WTC11 (cell line): ENCODE measurements at regions not wholly inside any gene's neighbourhood (a gene's known extent, or its start where the extent isn't known, plus 50 kb on each side); places are given as distances from the start of the nearest gene placed in this dataset.

ENCODE experiments used
- ATAC-seq: fragments of 200-7000 bp; cut with Tn5 transposase; 2 replicates; pipeline ENCODE4 v1.10.0; 2021; ENCODE audit warnings: mild to moderate bottlenecking, moderate library complexity
- CTCF ChIA-PET: fragments of 300-600 bp; sonication (Branson Sonifier 250); formaldehyde crosslinking; loops from one replicate; lab custom pipeline; 2021; ENCODE audit warnings: antibody characterized with exemption; lab: Charles Lee
- POLR2A ChIA-PET: fragments of 350-600 bp; sonication (Branson Sonifier 250); formaldehyde crosslinking; loops from one replicate; lab custom pipeline; 2021; ENCODE audit warnings: antibody characterized with exemption; lab: Charles Lee
- DNase-seq: peaks from one replicate; pipeline ENCODE4 v3.0.0; 2021; ENCODE audit warnings: low spot score
- H3K27ac Mint-ChIP-seq: 2 replicates; pipeline ENCODE4 v1.8.0; 2021; ENCODE audit warnings: mixed read lengths
- H3K27me3 Mint-ChIP-seq: 2 replicates; pipeline ENCODE4 v1.8.0; 2021; ENCODE audit warnings: low read depth, mild to moderate bottlenecking, moderate library complexity, mixed read lengths
- H3K36me3 Mint-ChIP-seq: 2 replicates; pipeline ENCODE4 v1.8.0; 2021; ENCODE audit warnings: mixed read lengths
- H3K4me1 Mint-ChIP-seq: 2 replicates; pipeline ENCODE4 v1.8.0; 2022; ENCODE audit warnings: mixed read lengths
- H3K4me3 Mint-ChIP-seq: 2 replicates; pipeline ENCODE4 v1.8.0; 2021; ENCODE audit warnings: mild to moderate bottlenecking, moderate library complexity, mixed read lengths
- H3K9me3 Mint-ChIP-seq: 2 replicates; pipeline ENCODE4 v1.8.0; 2021; ENCODE audit warnings: mixed read lengths
- CREB1 ChIP-seq: sonication (generic); formaldehyde crosslinking; IDR thresholded peaks from 2 replicates; pipeline ENCODE4 v1.8.0; 2023; ENCODE audit warnings: mild to moderate bottlenecking, missing genetic modification reagents
- GRHL2 ChIP-seq: fragments of 250-450 bp; sonication (Bioruptor Pico); IDR thresholded peaks from 2 replicates; pipeline ENCODE4 v1.8.0; 2022; ENCODE audit warnings: mild to moderate bottlenecking, moderate library complexity; ENCODE audit not compliant: insufficient replicate concordance, severe bottlenecking
- NR1H2 ChIP-seq: sonication (generic); formaldehyde crosslinking; IDR thresholded peaks from 2 replicates; pipeline ENCODE4 v1.9.0; 2021; ENCODE audit warnings: mild to moderate bottlenecking, moderate library complexity, missing genetic modification reagents
- OVOL2 ChIP-seq: fragments of 250-450 bp; sonication (Bioruptor Pico); IDR thresholded peaks from 2 replicates; pipeline ENCODE4 v1.9.0; 2021; ENCODE audit warnings: mild to moderate bottlenecking, borderline replicate concordance
- PRRX2 ChIP-seq: fragments of 250-450 bp; sonication (Bioruptor Pico); IDR thresholded peaks from 2 replicates; pipeline ENCODE4 v1.8.0; 2021; ENCODE audit warnings: mild to moderate bottlenecking
- RORB ChIP-seq: fragments of 250-450 bp; sonication (Bioruptor Pico); IDR thresholded peaks from 2 replicates; pipeline ENCODE4 v1.9.0; 2021; ENCODE audit warnings: mild to moderate bottlenecking
- TP53 ChIP-seq: sonication (generic); formaldehyde crosslinking; IDR thresholded peaks from 2 replicates; pipeline ENCODE4 v1.8.1; 2023; ENCODE audit warnings: mild to moderate bottlenecking, missing genetic modification reagents
- ZNF416 ChIP-seq: fragments of 250-450 bp; sonication (Bioruptor Pico); IDR thresholded peaks from 2 replicates; pipeline ENCODE4 v1.9.0; 2021; ENCODE audit warnings: mild to moderate bottlenecking, inconsistent platforms
- TF ChIP-seq, protein P1 (sequence below): sonication (generic); formaldehyde crosslinking; IDR thresholded peaks from 2 replicates; pipeline ENCODE4 v1.8.0; 2022; ENCODE audit warnings: mild to moderate bottlenecking, missing genetic modification reagents
- TF ChIP-seq, protein P2 (sequence below): sonication (generic); formaldehyde crosslinking; conservative IDR thresholded peaks from 2 replicates; pipeline ENCODE4 v1.8.1; 2022; ENCODE audit warnings: mild to moderate bottlenecking, missing genetic modification reagents
- TF ChIP-seq, protein P3 (sequence below): sonication (generic); formaldehyde crosslinking; IDR thresholded peaks from 2 replicates; pipeline ENCODE4 v1.8.1; 2022; ENCODE audit warnings: low read depth, missing genetic modification reagents, borderline replicate concordance
- TF ChIP-seq, protein P4 (sequence below): sonication (generic); formaldehyde crosslinking; IDR thresholded peaks from 2 replicates; pipeline ENCODE4 v1.8.0; 2022; ENCODE audit warnings: missing genetic modification reagents
- TF ChIP-seq, protein P5 (sequence below): fragments of 250-450 bp; sonication (Bioruptor Pico); conservative IDR thresholded peaks from 2 replicates; pipeline ENCODE4 v1.9.0; 2021; ENCODE audit warnings: mild to moderate bottlenecking
- TF ChIP-seq, protein P6 (sequence below): sonication (generic); formaldehyde crosslinking; IDR thresholded peaks from 2 replicates; pipeline ENCODE4 v1.8.1; 2022; ENCODE audit warnings: low read depth, mild to moderate bottlenecking, moderate library complexity, missing genetic modification reagents, borderline replicate concordance
- TF ChIP-seq, protein P7 (sequence below): sonication (generic); formaldehyde crosslinking; IDR thresholded peaks from 2 replicates; pipeline ENCODE4 v1.8.1; 2022; ENCODE audit warnings: mild to moderate bottlenecking, moderate library complexity, missing genetic modification reagents
- TF ChIP-seq, protein P8 (sequence below): sonication (generic); formaldehyde crosslinking; IDR thresholded peaks from 2 replicates; pipeline ENCODE4 v1.8.1; 2023; ENCODE audit warnings: mild to moderate bottlenecking, missing genetic modification reagents, moderate library complexity
- TF ChIP-seq, protein P9 (sequence below): fragments of 250-450 bp; sonication (Bioruptor Pico); IDR thresholded peaks from 2 replicates; pipeline ENCODE4 v1.8.0; 2021; ENCODE audit warnings: mild to moderate bottlenecking

DNA sequence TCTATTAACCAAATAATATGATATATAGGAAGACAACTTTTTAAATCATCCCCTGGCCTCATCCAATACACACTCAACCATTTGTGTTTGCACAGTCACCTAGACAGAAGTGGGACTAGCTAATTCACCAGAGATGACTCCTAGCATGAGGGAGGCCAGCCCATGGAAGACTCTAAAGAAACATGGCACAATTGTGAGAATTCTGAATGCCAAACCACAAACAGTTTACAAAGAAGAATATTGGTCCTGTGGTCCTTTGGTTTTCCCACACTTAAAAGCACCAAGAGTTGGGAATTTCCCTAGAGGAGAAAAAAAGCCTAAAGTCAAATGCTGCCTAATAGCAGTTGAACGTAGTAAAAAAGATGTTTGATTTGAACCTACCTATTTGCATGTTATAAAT lies 609.9 kb downstream of the ACTL7B start:
- peaks cover 4% of the 10 kb centered on the region for H3K9me3 Mint-ChIP-seq
- DNase-seq, result no peak
- TF ChIP-seq, protein P1, sequence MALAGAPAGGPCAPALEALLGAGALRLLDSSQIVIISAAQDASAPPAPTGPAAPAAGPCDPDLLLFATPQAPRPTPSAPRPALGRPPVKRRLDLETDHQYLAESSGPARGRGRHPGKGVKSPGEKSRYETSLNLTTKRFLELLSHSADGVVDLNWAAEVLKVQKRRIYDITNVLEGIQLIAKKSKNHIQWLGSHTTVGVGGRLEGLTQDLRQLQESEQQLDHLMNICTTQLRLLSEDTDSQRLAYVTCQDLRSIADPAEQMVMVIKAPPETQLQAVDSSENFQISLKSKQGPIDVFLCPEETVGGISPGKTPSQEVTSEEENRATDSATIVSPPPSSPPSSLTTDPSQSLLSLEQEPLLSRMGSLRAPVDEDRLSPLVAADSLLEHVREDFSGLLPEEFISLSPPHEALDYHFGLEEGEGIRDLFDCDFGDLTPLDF (CRISPR knock-in tag), result no peak
- TF ChIP-seq, protein P2, sequence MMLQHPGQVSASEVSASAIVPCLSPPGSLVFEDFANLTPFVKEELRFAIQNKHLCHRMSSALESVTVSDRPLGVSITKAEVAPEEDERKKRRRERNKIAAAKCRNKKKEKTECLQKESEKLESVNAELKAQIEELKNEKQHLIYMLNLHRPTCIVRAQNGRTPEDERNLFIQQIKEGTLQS (CRISPR knock-in tag), result no peak
- TF ChIP-seq TP53 (CRISPR knock-in tag) (no peak), ZNF416 (no peak)
- TF ChIP-seq, protein P3, sequence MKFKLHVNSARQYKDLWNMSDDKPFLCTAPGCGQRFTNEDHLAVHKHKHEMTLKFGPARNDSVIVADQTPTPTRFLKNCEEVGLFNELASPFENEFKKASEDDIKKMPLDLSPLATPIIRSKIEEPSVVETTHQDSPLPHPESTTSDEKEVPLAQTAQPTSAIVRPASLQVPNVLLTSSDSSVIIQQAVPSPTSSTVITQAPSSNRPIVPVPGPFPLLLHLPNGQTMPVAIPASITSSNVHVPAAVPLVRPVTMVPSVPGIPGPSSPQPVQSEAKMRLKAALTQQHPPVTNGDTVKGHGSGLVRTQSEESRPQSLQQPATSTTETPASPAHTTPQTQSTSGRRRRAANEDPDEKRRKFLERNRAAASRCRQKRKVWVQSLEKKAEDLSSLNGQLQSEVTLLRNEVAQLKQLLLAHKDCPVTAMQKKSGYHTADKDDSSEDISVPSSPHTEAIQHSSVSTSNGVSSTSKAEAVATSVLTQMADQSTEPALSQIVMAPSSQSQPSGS (CRISPR knock-in tag), result no peak
- TF ChIP-seq, protein P4, sequence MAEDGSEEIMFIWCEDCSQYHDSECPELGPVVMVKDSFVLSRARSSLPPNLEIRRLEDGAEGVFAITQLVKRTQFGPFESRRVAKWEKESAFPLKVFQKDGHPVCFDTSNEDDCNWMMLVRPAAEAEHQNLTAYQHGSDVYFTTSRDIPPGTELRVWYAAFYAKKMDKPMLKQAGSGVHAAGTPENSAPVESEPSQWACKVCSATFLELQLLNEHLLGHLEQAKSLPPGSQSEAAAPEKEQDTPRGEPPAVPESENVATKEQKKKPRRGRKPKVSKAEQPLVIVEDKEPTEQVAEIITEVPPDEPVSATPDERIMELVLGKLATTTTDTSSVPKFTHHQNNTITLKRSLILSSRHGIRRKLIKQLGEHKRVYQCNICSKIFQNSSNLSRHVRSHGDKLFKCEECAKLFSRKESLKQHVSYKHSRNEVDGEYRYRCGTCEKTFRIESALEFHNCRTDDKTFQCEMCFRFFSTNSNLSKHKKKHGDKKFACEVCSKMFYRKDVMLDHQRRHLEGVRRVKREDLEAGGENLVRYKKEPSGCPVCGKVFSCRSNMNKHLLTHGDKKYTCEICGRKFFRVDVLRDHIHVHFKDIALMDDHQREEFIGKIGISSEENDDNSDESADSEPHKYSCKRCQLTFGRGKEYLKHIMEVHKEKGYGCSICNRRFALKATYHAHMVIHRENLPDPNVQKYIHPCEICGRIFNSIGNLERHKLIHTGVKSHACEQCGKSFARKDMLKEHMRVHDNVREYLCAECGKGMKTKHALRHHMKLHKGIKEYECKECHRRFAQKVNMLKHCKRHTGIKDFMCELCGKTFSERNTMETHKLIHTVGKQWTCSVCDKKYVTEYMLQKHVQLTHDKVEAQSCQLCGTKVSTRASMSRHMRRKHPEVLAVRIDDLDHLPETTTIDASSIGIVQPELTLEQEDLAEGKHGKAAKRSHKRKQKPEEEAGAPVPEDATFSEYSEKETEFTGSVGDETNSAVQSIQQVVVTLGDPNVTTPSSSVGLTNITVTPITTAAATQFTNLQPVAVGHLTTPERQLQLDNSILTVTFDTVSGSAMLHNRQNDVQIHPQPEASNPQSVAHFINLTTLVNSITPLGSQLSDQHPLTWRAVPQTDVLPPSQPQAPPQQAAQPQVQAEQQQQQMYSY (CRISPR knock-in tag), result no peak
- TF ChIP-seq, protein P5, sequence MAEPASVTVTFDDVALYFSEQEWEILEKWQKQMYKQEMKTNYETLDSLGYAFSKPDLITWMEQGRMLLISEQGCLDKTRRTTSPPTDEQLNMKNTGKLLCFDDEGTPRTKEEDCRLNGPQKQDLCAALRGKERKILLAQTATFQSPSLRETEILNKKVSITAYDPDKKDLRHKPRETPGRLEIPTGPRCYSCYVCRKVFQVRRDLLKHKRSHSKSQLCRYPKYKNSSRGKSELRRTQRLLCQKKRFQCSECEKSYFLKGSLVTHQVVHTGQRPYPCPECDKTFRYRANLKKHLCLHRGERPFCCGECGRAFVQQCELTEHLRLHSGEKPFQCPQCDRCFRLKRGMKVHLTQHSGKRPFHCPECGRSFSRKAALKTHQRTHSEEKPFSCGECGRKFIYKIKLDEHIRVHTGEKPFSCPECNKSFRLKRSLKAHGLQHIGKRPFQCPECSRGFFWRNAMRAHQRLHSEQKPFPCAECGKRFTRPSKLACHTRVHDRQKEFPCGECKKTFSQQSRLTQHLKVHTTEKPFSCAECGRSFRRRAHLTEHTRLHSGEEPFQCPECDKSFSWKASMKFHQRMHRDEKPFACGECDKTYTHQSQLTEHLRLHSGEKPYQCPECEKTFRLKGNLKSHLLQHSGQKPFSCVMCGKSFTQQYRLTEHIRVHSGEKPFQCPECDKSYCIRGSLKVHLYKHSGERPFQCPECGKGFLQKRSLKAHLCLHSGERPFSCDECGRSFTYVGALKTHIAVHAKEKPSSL, result no peak
- TF ChIP-seq, all 79 proteins: peak for 0
- ChIA-PET CTCF (no interaction called here), POLR2A (no interaction called here)
- no peak for ATAC-seq
- no peaks in the 10 kb centered on the region for H3K36me3 Mint-ChIP-seq
- no peak overlapping the region for H3K4me3 Mint-ChIP-seq
- no peaks in the 10 kb centered on the region for H3K27me3 Mint-ChIP-seq
- H3K4me1 Mint-ChIP-seq, result peaks cover 8% of the 10 kb centered on the region
- H3K27ac Mint-ChIP-seq, result no peak overlapping the region

DNA sequence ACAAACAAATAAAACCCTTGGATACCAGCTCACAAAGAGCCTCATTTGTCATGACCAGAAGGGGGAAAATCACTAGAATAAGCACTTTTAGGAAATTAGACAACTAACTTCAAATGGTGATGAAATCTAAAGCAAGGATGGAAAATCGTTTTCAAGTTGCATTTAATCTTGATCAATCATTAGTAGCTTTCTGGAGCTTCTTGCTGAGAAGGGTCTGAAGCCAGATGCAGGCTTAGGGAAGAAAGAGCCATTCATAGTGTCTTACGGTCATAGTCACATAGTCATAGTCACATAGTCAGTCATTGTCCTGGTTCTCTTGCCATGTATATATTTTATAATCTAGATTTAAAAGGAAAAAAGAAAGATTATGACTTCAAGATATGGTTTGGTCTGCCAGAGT lies 610.5 kb downstream of the ACTL7B start:
- Mint-ChIP-seq H3K27ac (no peak overlapping the region), H3K4me1 (peaks cover 8% of the 10 kb centered on the region), H3K9me3 (peaks cover 4% of the 10 kb centered on the region), H3K27me3 (no peaks in the 10 kb centered on the region), H3K36me3 (no peaks in the 10 kb centered on the region), H3K4me3 (no peak overlapping the region)
- ATAC-seq, result no peak
- ChIA-PET POLR2A (no interaction called here), CTCF (no interaction called here)
- DNase-seq, result no peak
- TF ChIP-seq CREB1 (CRISPR knock-in tag) (no peak), GRHL2 (CRISPR knock-in tag) (no peak), PRRX2 (CRISPR knock-in tag) (no peak), NR1H2 (CRISPR knock-in tag) (no peak), OVOL2 (CRISPR knock-in tag) (no peak), RORB (no peak)
- TF ChIP-seq, protein P6, sequence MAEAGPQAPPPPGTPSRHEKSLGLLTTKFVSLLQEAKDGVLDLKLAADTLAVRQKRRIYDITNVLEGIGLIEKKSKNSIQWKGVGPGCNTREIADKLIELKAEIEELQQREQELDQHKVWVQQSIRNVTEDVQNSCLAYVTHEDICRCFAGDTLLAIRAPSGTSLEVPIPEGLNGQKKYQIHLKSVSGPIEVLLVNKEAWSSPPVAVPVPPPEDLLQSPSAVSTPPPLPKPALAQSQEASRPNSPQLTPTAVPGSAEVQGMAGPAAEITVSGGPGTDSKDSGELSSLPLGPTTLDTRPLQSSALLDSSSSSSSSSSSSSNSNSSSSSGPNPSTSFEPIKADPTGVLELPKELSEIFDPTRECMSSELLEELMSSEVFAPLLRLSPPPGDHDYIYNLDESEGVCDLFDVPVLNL (CRISPR knock-in tag), result no peak
- TF ChIP-seq, protein P7, sequence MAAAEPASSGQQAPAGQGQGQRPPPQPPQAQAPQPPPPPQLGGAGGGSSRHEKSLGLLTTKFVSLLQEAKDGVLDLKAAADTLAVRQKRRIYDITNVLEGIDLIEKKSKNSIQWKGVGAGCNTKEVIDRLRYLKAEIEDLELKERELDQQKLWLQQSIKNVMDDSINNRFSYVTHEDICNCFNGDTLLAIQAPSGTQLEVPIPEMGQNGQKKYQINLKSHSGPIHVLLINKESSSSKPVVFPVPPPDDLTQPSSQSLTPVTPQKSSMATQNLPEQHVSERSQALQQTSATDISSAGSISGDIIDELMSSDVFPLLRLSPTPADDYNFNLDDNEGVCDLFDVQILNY (CRISPR knock-in tag), result no peak
- TF ChIP-seq, protein P1 (CRISPR knock-in tag), result no peak
- TF ChIP-seq, protein P8, sequence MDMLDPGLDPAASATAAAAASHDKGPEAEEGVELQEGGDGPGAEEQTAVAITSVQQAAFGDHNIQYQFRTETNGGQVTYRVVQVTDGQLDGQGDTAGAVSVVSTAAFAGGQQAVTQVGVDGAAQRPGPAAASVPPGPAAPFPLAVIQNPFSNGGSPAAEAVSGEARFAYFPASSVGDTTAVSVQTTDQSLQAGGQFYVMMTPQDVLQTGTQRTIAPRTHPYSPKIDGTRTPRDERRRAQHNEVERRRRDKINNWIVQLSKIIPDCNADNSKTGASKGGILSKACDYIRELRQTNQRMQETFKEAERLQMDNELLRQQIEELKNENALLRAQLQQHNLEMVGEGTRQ (CRISPR knock-in tag), result no peak
- TF ChIP-seq, protein P9, sequence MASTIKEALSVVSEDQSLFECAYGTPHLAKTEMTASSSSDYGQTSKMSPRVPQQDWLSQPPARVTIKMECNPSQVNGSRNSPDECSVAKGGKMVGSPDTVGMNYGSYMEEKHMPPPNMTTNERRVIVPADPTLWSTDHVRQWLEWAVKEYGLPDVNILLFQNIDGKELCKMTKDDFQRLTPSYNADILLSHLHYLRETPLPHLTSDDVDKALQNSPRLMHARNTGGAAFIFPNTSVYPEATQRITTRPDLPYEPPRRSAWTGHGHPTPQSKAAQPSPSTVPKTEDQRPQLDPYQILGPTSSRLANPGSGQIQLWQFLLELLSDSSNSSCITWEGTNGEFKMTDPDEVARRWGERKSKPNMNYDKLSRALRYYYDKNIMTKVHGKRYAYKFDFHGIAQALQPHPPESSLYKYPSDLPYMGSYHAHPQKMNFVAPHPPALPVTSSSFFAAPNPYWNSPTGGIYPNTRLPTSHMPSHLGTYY (CRISPR knock-in tag), result no peak
- TF ChIP-seq, protein P5, result no peak
